ENCODE measurements at regions not wholly inside any gene's neighbourhood (a gene's known extent, or its start where the extent isn't known, plus 50 kb on each side); places are given as distances from the start of the nearest gene placed in this dataset.

DNA sequence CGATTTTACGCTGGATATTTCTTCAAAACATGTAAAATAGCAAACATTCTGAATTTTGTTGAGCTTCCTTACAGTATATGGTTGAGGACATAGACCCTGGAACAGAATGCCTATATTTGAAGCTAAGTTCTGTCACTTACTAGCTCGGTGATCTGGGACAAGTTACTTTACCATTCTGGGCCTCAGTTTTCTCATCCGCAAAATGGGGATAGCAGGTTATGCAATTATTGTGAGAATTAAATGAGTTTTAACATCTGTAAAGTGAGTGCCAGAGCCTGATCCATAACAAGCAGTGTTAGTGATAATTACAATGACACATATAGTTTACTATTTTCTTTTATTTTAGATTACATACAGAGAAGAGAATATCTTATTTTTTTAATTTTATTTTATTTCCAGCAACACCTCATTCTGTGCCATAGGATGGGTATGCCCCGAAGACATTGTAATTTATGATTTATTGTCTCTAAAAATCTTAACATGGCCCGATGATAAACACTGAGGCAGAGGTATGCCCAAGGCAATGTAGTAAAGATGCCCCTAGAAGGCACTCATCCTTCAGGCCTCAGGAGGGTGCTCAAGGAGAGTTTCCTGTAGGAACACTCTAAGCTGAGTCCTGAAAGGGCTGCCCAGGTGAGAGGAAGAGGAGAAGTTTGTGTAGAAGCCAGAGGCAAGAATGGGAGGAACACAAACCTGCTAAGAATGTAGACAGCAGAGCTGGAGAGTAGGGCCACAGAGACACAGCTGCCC lies 250.9 kb downstream of the BCL11A start:
- TF ChIP-seq SPI1 (IDR thresholded peaks at IDR 0.05; ENCODE audit: borderline replicate concordance, low read depth) (no peak), POLR2AphosphoS5 (IDR thresholded peaks at IDR 0.05; ENCODE audit: low read depth) (no peak), CTCF (IDR thresholded peaks at IDR 0.05; ENCODE audit: insufficient read depth, low read length) (no peak), GABPA (IDR thresholded peaks at IDR 0.05; ENCODE audit: low read depth) (no peak)
- no peak for DNase-seq (ENCODE audit: low read depth in 1 of 2, low spot score in 1 of 2)
- Histone ChIP-seq H3K4me3 (replicated peaks; ENCODE audit: insufficient read depth, low read length) (no peak overlapping the region), H3K27me3 (ENCODE audit: insufficient read depth, poor library complexity, severe bottlenecking) (no peaks in the 10 kb centered on the region), H3K27ac (replicated peaks) (no peak overlapping the region)

GRCh38 chr2:60301726-60302125 lies 251.7 kb downstream of the BCL11A start:
- Histone ChIP-seq H3K27ac (replicated peaks) (no peak overlapping the region), H3K4me3 (replicated peaks; ENCODE audit: insufficient read depth, low read length) (no peak overlapping the region), H3K27me3 (ENCODE audit: insufficient read depth, poor library complexity, severe bottlenecking) (no peaks in the 10 kb centered on the region)
- TF ChIP-seq POLR2AphosphoS5 (IDR thresholded peaks at IDR 0.05; ENCODE audit: low read depth) (no peak), GABPA (IDR thresholded peaks at IDR 0.05; ENCODE audit: low read depth) (no peak), SPI1 (IDR thresholded peaks at IDR 0.05; ENCODE audit: borderline replicate concordance, low read depth) (no peak), CTCF (IDR thresholded peaks at IDR 0.05; ENCODE audit: insufficient read depth, low read length) (no peak)
- TF ChIP-seq, protein P1, sequence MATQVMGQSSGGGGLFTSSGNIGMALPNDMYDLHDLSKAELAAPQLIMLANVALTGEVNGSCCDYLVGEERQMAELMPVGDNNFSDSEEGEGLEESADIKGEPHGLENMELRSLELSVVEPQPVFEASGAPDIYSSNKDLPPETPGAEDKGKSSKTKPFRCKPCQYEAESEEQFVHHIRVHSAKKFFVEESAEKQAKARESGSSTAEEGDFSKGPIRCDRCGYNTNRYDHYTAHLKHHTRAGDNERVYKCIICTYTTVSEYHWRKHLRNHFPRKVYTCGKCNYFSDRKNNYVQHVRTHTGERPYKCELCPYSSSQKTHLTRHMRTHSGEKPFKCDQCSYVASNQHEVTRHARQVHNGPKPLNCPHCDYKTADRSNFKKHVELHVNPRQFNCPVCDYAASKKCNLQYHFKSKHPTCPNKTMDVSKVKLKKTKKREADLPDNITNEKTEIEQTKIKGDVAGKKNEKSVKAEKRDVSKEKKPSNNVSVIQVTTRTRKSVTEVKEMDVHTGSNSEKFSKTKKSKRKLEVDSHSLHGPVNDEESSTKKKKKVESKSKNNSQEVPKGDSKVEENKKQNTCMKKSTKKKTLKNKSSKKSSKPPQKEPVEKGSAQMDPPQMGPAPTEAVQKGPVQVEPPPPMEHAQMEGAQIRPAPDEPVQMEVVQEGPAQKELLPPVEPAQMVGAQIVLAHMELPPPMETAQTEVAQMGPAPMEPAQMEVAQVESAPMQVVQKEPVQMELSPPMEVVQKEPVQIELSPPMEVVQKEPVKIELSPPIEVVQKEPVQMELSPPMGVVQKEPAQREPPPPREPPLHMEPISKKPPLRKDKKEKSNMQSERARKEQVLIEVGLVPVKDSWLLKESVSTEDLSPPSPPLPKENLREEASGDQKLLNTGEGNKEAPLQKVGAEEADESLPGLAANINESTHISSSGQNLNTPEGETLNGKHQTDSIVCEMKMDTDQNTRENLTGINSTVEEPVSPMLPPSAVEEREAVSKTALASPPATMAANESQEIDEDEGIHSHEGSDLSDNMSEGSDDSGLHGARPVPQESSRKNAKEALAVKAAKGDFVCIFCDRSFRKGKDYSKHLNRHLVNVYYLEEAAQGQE (IDR thresholded peaks at IDR 0.05; ENCODE audit: insufficient replicate concordance, low read depth) = no peak
- no peak for DNase-seq (ENCODE audit: low read depth in 1 of 2, low spot score in 1 of 2)

GRCh38 chr2:60299179-60299578 lies 254.3 kb downstream of the BCL11A start:
- H3K27me3 ChIP-seq (ENCODE audit: insufficient read depth, poor library complexity, severe bottlenecking) = no peaks in the 10 kb centered on the region
- no peak overlapping the region for H3K4me3 ChIP-seq (replicated peaks; ENCODE audit: insufficient read depth, low read length)
- no peak overlapping the region for H3K27ac ChIP-seq (replicated peaks)
- TF ChIP-seq SPI1 (IDR thresholded peaks at IDR 0.05; ENCODE audit: borderline replicate concordance, low read depth) = no peak
- no peak for TF ChIP-seq CTCF (IDR thresholded peaks at IDR 0.05; ENCODE audit: insufficient read depth, low read length)
- TF ChIP-seq POLR2AphosphoS5 (IDR thresholded peaks at IDR 0.05; ENCODE audit: low read depth) = no peak
- TF ChIP-seq, protein P1 (IDR thresholded peaks at IDR 0.05; ENCODE audit: insufficient replicate concordance, low read depth) = no peak
- TF ChIP-seq GABPA (IDR thresholded peaks at IDR 0.05; ENCODE audit: low read depth) = no peak
- DNase-seq (ENCODE audit: low read depth in 1 of 2, low spot score in 1 of 2) = no peak

Measured in HL-60 (cell line).